ENCODE measurements at regions not wholly inside any gene's neighbourhood (a gene's known extent, or its start where the extent isn't known, plus 50 kb on each side); places are given as distances from the start of the nearest gene placed in this dataset.
"Not testable (repeated sequence)": the region's sequence is repeated elsewhere in the genome, so short reads cannot be mapped to it uniquely, and the experiment has no call there.

DNA sequence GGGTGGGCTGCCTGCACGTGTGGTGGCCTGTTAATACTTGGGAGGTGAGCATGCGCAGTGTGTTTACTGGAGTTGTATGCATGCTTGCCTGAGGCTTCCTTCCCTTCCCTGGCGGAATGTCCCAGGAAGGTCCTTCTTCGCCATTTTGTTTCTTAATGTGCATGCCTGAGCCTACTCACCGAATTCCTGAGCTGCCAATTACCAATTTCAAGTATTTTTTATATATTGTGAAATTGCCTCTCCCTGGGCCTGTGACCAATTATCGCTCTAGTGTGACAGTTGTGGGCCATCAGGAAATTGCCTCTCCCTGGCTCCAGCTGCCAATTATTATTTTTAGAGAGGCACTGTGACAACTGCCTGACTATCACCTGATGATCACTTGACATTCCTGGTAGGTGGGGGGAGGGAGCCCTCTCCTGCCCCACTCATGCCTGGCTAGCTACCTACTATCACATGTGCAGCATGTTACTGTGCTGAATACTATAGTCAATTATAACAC is 70.0 kb downstream of the FAM50B start:
- DNase-seq (ENCODE audit: low spot score), result no peak
- no peak for ATAC-seq
- intact Hi-C loops (cut with DNase I), result no loop called here

- intact Hi-C loops (cut with DNase I), result no loop called here
- DNase-seq (ENCODE audit: low spot score) (no peak), ATAC-seq (no peak)
These were observed 70.7 kb downstream of the FAM50B start for GRCh38 chr6:3919849-3920248.

- intact Hi-C loops (cut with DNase I), result no loop called here
- DNase-seq (ENCODE audit: low spot score) (no peak), ATAC-seq (no peak)
These were observed 71.1 kb downstream of the FAM50B start for GRCh38 chr6:3920321-3920720.

DNA sequence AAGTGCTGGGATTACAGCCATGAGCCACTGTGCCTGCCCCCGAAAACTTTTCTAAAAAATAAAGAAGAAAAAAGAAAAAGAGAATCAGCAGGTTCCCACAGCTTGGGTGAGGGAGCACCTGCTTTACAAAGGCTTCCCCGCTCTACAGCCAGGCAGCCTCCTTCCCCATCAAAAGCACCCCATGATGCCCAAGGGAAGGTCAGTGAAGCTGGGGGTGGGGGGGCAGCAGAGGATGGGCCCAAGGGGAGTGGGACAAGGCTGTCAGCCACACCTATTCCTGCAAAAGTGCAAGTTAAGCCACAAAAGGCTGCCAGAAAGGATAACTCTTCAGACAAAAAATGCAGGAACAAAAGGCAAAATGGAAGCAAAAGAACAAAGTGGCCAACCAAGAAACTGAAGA is 72.5 kb downstream of the FAM50B start:
- intact Hi-C loops (cut with DNase I), result no loop called here
- ATAC-seq, result no peak
- DNase-seq (ENCODE audit: low spot score), result no peak

GRCh38 chr6:3922619-3923018 is 73.4 kb downstream of the FAM50B start:
- intact Hi-C loops (cut with DNase I); ATAC-seq; DNase-seq (ENCODE audit: low spot score): not testable (repeated sequence)

DNA sequence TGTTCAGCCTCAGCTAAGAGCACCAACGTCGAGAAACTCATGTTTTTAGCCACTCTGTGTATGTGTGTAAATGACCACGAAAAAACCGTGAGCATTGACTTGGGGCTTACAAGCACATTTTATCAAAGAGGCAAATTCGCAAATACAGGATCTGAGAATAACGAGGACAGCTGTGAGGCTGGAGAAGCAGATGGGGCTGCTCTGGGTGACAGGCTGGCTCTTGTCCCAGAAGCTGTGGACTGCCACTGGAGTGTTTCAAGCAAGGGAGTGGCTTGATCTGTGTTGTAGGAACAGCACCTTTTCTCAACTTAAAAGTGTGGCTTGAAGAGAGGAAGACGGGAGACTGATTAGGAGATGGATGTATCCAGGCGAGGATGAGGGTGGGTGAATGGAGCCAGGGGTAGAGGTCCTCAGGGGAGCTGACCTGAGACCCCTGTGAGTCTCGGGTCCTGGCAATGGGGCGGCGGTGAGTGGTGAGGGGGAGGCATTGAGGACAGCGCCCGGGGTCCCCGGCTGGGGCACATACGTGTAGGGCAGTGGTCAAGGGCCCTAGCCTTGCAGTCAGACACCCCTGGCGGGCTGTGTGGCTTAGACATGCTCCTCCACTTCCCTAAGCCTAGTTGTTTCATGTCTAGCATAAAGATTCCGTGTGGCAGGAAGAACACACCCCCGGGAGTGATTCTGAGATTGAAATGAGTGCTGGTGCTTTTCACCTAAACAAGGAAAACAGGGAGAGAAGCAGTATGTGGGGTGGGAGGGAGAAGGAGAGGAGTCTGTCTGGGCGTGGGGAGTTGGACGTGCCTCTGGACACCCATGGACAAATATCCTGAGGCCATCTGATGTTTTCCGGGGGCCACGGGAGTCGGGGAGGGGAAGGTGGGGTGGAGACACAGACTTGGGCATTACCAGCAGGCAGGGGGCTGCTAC is 76.3 kb downstream of the FAM50B start:
- peak; percentile 48 for ATAC-seq
- DNase-seq (ENCODE audit: low spot score); intact Hi-C loops (cut with DNase I): not testable (repeated sequence)

DNA sequence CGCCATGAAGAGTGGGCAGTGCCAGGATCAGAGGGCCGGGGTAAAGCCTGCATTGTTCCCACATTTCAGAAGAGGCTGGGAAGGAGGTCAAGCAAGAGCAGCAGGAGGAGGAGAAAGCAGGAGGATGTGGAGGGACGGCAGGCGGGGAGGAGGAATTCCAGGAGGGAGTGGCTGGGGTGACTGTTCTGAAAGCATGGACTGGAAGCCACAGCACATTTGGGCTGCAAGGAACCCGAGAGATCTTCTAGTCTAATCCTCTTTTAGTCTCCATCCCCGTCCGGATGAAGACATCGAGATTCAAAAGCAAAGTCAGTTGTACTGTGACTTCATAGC is 76.9 kb downstream of the FAM50B start:
- no peak for DNase-seq (ENCODE audit: low spot score)
- ATAC-seq, result peak; percentile 33
- intact Hi-C loops (cut with DNase I), result no loop called here

DNA sequence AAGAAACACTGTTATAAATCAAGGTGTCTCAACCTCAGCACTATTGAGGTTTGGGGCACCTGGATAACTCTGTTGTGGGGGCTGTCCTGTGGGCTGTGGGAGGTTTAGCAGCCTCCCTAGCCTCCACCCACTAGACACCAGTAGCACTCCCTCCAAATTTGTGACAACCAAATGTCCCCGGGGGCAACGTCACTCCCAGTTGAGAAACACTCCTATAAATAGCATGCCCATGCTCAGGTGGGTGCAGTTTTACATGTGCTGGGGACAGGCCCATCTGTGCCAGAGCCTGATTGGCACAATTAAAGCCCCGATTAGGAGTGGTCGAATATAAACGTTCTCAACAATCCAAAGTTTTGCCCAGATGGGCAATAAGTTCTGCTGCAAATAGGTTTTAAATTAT is 78.9 kb downstream of the FAM50B start:
- DNase-seq (ENCODE audit: low spot score), result no peak
- ATAC-seq, result no peak
- intact Hi-C loops (cut with DNase I), result no loop called here

DNA sequence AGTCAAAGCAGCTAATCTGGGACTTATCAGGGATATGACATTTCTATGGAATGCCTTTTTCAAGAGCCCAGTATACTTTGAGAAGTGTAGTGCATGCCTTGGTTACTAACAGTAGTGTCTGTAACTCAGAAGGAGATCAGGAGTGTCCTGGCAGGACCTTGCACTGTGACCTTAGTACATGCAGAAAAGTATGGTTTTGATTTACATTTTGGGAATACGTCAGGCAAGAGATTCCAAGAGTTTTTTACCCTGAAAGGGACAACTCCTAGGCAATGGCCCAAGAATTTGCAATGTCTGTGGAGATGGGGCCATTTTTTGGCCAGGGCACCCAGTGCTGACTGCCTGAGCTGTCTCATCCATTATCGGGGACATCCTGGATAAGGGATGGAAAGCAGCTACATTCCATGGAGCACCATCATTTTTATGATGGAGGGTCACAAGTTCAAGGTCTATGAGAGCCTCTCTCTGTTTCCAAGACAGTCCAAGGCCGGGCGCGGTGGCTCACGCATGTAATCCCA is 80.2 kb downstream of the FAM50B start:
- intact Hi-C loops (cut with DNase I), result no loop called here
- ATAC-seq, result peak; percentile 54
- no peak for DNase-seq (ENCODE audit: low spot score)

DNA sequence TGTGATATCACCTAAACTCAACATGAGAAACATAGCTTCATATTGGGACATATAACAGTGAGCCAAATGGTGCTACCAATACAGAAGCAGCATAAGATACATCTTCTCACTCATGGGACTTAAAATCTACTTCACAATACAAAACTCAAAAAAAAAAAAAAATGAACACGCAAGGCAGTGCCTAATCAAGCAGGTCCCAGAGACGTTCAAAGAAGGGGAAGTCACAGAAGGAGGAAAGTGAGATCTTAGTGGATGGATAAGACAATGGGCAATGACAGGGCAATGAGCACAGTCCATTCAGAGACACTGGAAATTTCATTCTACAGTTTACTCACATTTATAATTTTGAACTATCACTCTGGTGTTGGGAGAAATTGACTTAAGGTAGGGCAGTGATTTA is 88.3 kb downstream of the FAM50B start:
- intact Hi-C loops (cut with DNase I), result no loop called here
- DNase-seq (ENCODE audit: low spot score) (no peak), ATAC-seq (no peak)

DNA sequence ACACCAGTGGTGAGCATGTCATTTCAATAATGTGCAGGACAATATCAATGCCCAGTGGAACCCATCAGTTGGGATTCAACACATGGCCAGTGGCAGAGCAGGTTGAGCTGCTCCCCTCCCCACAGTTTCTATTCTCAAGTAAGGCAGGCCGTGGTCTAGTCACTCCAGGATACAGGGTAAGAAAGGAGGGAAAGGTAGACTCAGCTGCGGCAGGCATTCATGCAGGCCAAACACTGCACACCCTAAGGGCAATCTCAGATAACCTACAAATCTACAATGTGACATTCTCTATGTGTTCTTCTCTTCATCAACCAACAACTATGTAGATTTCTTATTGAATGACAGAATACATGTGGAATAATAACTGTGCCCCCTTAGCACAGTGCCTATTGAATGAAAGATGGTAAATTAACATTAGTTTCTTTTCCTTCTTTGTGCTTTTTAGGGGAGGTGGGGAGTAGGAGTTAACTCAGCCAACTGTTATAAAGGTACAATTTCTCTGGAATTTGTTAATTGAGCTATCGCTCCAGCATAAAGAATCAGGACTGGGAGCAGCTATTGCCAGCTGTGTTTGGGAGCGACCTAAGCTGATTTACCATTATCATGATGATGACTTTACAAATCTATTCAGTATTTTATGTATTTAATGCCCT is 89.7 kb downstream of the FAM50B start:
- intact Hi-C loops (cut with DNase I), result no loop called here
- DNase-seq (ENCODE audit: low spot score), result no peak
- ATAC-seq, result no peak

DNA sequence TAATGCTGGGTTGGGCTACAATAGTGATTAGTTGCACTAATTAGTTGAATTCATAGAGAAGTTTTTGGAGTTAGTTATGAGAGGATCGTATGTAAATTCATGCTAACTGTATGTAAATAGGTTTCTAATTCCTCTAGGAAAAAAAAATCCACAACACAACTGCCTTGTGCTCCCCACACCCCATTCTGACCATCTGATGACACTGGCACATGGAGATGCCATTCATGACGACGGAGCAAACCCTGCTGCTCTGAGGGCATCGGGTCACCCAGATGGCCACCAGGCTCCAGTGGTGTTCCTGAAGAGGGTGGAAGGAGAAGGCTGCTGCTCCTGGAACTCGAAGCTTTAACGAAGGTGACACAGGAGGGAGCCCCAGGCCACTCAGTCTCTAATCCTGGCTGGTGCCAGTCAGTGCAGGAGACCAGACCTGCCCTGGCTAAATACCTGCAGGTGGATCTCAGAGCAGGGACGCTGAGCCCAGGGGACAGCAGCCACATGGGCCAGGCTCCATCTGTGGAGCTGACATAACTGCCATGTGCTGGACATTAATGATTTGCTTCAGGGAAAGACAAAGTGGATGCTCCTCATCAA is 90.3 kb downstream of the FAM50B start:
- ATAC-seq (no peak), DNase-seq (ENCODE audit: low spot score) (no peak)
- intact Hi-C loops (cut with DNase I), result no loop called here

DNA sequence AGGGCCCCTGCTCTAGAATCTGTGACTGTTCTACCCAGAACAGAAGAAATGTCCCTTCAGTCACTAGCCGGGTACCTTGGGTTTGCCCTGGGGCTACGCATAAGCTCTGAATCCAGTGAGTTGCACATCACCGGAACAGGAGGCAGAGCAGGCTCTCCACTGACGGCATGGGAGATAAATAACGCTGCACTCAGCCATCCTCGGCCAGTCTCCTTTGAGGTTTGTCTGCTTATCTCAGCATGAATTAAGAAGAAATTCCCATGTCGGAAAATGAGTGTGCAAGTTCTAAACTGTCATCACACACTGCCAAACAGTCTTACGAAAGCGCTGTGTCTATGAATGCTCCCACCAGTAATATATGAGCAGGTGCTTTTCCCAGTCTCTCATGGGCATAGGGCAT is 90.8 kb downstream of the FAM50B start:
- no peak for DNase-seq (ENCODE audit: low spot score)
- ATAC-seq, result no peak
- intact Hi-C loops (cut with DNase I), result no loop called here

DNA sequence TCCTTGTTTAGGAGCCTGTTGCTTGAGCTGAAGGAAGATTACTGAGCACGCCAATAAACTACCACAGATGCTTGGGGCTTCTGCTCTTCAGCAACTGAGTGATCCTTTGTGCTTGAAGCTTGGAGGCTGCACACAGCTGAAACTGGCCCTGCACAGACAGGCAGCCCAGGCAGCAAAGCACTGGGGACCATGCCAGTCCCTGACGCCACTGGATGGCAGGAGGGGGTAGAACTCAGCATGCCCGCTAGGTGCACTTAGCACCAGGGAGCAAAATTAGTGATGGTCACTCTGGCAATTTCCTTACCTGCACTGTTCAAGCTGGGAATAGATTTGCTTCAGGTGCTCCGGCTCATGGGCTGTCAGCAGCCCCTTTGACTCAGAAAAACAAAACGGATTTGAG is 91.5 kb downstream of the FAM50B start:
- DNase-seq (ENCODE audit: low spot score) (no peak), ATAC-seq (no peak)
- intact Hi-C loops (cut with DNase I), result no loop called here

GRCh38 chr6:3943331-3943765 is 94.2 kb downstream of the FAM50B start:
- DNase-seq (ENCODE audit: low spot score) (no peak), ATAC-seq (no peak)
- intact Hi-C loops (cut with DNase I), result no loop called here

DNA sequence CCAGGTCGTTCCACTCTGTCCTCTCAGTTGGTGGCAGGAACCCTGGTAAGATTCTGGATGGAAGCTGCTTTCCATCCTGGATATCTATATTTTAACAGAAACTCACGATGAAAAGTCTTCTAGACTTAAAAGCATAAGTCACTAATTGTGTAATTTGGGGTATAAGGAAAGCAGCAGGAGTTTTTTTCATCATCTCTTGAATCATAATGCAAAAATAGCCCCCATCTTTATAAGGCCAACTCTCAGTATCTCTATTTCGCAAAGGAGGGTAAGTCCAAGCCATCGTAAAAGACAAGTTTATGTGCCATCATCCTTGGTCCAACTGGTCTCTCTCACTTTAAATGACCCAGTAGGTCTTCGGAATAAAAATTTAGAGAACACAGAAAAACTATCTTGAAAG is 95.1 kb downstream of the FAM50B start:
- no peak for DNase-seq (ENCODE audit: low spot score)
- no peak for ATAC-seq
- intact Hi-C loops (cut with DNase I), result no loop called here

DNA sequence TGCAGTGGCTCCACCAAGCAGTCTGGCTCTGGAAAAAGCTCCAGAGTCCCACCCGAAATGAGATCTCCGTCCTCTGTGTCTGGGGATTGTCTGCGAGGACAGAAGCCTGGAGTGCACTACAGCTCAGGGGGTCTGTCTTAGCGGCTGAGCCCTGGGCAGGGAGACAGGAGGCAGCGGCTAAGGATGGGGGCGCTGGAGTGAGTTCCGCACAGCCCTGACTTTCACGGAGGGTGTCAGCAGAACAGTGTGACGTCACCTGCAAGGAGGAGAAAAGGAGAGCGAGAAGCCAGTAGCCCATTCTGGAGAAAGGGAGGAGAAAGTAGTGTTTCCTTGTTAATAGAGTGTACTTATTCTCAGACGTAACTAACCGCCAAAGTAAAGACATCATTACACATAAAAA is 97.6 kb downstream of the FAM50B start:
- intact Hi-C loops (cut with DNase I), result no loop called here
- ATAC-seq (no peak), DNase-seq (ENCODE audit: low spot score) (no peak)

GRCh38 chr6:3948866-3949265 is 99.7 kb downstream of the FAM50B start:
- ATAC-seq, result no peak
- DNase-seq (ENCODE audit: low spot score), result no peak
- intact Hi-C loops (cut with DNase I), result no loop called here

DNA sequence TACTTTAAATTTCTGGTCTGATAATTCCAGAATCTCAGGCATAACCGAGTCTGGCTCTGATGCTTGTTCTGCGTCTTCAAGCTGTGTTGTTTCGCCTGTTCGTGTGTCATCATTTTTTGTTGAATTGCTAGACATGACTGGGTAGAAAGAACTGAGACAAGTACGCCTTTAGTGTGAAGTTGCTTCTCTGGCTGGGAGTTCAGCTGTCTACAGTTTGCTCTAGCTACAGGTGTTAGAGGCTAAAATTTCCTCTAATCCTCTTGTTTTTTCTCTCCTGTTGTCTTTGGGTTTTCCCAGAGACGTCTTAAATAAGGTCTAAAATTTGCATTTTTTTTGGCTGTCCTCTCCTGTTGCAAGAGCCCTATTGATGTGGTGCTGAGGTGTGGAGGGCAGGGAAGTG is 100.3 kb downstream of the FAM50B start:
- no peak for ATAC-seq
- intact Hi-C loops (cut with DNase I), result no loop called here
- no peak for DNase-seq (ENCODE audit: low spot score)

- DNase-seq (ENCODE audit: low spot score) (no peak), ATAC-seq (no peak)
- intact Hi-C loops (cut with DNase I), result no loop called here
These were observed 106.9 kb downstream of the FAM50B start for GRCh38 chr6:3956054-3956453.
